ENCODE measurements at regions not wholly inside any gene's neighbourhood (a gene's known extent, or its start where the extent isn't known, plus 50 kb on each side); places are given as distances from the start of the nearest gene placed in this dataset.
A peak's percentile ranks its signal among the peaks of the same experiment; 100 is the strongest.

- TF ChIP-seq CTCF (IDR thresholded peaks at IDR 0.05): no peak
- Histone ChIP-seq H3K27me3 (no peaks in the 10 kb centered on the region), H3K27ac (no peak overlapping the region), H3K36me3 (no peaks in the 10 kb centered on the region), H3K4me1 (no peaks in the 10 kb centered on the region), H3K4me3 (no peak overlapping the region), H3K9me3 (peaks cover 0 to 13% of the 10 kb centered on the region in 2 donors)
- intact Hi-C loops (cut with DNase I): no loop called here
- DNase-seq (no peak), ATAC-seq (no peak)
Observed at GRCh38 chr14:43778937-43779639, 728.0 kb downstream of the FSCB start.

- TF ChIP-seq CTCF (IDR thresholded peaks at IDR 0.05): no peak
- Histone ChIP-seq H3K4me3 (no peak overlapping the region), H3K4me1 (no peaks in the 10 kb centered on the region), H3K9me3 (peaks cover 0 to 18% of the 10 kb centered on the region in 2 donors), H3K27me3 (no peaks in the 10 kb centered on the region), H3K27ac (no peak overlapping the region), H3K36me3 (no peaks in the 10 kb centered on the region)
- ATAC-seq (no peak), DNase-seq (peak in 1 of 4 donors; percentile 34)
- intact Hi-C loops (cut with DNase I): no loop called here
Observed at GRCh38 chr14:43778570-43778936, 728.5 kb downstream of the FSCB start.

GRCh38 chr14:43765474-43765873 is 741.6 kb downstream of the FSCB start:
- no peaks in the 10 kb centered on the region for H3K27me3 ChIP-seq
- no peaks in the 10 kb centered on the region for H3K36me3 ChIP-seq
- DNase-seq (no peak), ATAC-seq (no peak)
- H3K4me1 ChIP-seq: no peaks in the 10 kb centered on the region
- peaks cover 0 to 6% of the 10 kb centered on the region in 2 donors for H3K9me3 ChIP-seq
- TF ChIP-seq CTCF (IDR thresholded peaks at IDR 0.05): no peak
- no peak overlapping the region for H3K27ac ChIP-seq
- intact Hi-C loops (cut with DNase I): no loop called here
- H3K4me3 ChIP-seq: no peak overlapping the region

GRCh38 chr14:43764433-43764832 is 742.6 kb downstream of the FSCB start:
- Histone ChIP-seq H3K4me1 (no peaks in the 10 kb centered on the region), H3K9me3 (peaks cover 0 to 6% of the 10 kb centered on the region in 2 donors), H3K36me3 (no peaks in the 10 kb centered on the region), H3K27me3 (no peaks in the 10 kb centered on the region), H3K27ac (no peak overlapping the region), H3K4me3 (no peak overlapping the region)
- DNase-seq (no peak), ATAC-seq (no peak)
- intact Hi-C loops (cut with DNase I): no loop called here
- no peak for TF ChIP-seq CTCF (IDR thresholded peaks at IDR 0.05)

- DNase-seq (no peak), ATAC-seq (no peak)
- Histone ChIP-seq H3K36me3 (no peaks in the 10 kb centered on the region), H3K27ac (no peak overlapping the region), H3K4me3 (no peak overlapping the region), H3K27me3 (no peaks in the 10 kb centered on the region), H3K4me1 (no peaks in the 10 kb centered on the region), H3K9me3 (peaks cover 0 to under 1% of the 10 kb centered on the region in 2 donors)
- TF ChIP-seq CTCF (IDR thresholded peaks at IDR 0.05): no peak
- intact Hi-C loops (cut with DNase I): no loop called here
Observed at GRCh38 chr14:43755707-43756106, 751.4 kb downstream of the FSCB start.
